NCI-H345 treated with DMSO at 0.1 percent for 48 hours (cell line): ENCODE measurements at regions not wholly inside any gene's neighbourhood (a gene's known extent, or its start where the extent isn't known, plus 50 kb on each side); places are given as distances from the start of the nearest gene placed in this dataset.
"Not testable (repeated sequence)": the region's sequence is repeated elsewhere in the genome, so short reads cannot be mapped to it uniquely, and the experiment has no call there.

Experiments
- DNase-seq: peaks from one replicate; lab custom pipeline; 2025; ENCODE audit not compliant: unreplicated experiment; lab: John Stamatoyannopoulos, UW

DNA sequence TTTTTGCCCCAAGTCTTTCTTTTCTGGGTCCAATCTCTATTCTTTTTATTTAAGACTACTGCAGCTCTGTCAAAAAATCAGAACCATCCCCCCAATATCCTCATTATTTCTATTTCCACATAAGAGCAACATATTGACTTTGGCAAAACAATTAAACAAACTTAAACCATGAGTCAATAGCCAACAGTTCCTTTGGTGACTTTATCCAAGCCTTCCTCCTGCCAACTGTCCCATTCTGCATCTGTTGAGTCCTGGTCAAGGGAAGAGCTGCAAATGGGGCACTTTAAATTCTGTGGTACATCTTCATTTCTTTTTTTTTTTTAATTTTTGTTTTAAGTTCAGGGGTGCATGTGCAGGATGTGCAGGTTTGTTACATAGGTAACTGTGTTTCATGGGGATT, 1875.0 kb upstream of the PCDH7 start:
- DNase-seq = no peak

DNA sequence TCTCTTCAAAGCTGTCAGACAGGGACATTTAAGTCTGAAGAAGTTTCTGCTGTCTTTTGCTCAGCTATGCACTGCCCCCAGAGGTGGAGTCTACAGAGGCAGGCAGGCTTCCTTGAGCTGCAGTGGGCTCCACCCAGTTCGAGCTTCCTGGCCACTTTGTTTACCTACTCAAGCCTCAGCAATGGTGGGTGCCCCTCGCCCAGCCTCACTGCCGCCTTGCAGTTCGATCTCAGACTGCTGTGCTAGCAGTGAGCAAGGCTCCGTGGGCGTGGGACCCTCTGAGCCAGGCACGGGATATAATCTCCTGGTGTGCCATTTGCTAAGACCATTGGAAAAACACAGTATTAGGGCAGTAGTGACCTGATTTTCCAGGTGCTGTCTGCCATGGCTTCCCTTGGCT, 1863.1 kb upstream of the PCDH7 start:
- DNase-seq = not testable (repeated sequence)

DNA sequence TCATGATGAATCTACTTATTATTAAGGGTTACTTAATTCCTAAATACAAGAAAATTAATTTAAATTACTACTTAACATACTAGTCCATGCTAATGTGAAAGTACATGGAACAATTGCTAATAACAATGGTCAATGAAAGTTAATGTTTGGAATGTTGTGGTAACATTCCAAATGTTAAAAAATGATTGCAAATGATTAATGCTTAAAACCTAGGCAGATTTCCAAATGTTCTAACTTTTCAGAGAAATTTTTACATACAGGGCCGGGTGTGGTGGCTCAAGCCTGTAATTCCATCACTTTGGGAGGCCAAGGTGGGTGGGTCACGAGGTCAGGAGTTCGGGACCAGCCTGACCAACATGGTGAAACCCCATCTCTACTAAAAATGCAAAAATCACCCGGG, 1851.3 kb upstream of the PCDH7 start:
- DNase-seq = no peak

DNA sequence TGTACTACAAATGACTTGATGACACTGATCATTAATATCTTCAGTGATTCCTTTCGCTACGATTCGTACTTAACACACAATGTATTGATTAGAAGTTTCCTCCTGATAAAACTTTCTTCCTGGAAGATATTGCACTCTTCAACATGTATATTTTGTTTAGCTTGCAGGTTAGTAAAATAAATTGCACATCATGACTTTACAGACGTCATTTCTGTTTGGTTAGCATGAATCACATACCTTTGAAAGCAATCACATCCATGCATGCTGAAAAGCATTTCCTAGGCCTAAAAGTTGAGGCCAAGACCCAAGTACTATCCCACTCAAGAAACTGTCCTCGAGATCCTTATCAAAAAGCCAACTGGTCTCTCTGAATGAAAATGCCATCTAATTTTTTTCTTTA, 1841.0 kb upstream of the PCDH7 start:
- DNase-seq = no peak

DNA sequence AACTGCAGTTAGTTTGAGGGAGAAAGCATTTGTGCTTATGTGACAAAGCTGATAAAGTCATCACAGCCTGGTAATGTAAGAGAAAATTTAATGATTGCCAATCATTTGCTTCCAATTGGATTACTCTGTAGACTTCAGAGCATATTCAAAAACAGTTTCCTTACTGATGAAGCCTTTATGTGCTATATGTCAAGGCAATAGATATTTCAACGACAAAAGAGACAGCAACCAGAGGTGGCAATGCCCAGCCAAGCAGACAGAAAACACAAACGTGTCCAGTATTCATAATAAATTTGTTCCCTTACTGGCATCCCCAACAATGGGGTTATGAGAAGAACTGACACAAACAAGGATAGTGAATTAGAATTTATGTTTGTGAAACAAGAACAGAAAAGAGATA, 1840.3 kb upstream of the PCDH7 start:
- DNase-seq = no peak

DNA sequence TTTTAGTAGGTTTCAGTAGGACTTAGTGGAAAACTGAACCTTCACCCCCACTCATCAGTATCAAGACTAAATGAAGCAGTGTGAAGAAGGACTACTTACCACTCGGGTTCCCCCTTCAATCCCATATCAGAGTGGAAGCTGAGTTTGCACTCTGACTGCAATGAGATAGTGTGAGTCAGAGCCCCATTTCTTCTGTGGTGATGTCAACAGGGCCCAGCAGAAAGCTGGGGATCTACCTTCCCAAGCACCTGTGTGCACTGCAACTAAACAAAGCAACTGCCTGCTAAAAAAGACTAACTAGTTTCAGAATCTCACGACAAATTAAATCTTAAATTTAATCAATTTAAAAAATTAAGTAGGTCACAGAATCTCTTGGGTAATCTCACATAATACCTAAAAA, 1837.0 kb upstream of the PCDH7 start:
- no peak for DNase-seq

DNA sequence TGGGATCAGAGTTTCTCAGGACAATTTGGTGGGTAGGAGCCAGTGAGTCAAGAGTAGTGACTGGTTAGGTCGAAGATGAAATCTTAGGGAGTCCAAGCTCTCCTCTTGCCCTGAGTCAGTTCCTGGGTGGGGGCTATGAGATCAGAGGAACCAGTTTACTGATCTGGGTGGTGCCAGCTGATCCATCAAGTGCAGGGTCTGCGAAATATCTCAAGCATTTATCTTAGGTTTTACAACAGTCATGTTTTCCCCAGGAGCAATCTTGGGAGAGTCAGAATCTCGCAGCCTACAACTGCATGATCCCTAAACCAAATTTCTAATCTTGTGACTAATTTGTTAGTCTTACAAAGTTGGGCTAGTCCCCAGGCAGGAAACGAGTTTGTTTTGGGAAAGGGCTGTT, 1833.2 kb upstream of the PCDH7 start:
- no peak for DNase-seq

DNA sequence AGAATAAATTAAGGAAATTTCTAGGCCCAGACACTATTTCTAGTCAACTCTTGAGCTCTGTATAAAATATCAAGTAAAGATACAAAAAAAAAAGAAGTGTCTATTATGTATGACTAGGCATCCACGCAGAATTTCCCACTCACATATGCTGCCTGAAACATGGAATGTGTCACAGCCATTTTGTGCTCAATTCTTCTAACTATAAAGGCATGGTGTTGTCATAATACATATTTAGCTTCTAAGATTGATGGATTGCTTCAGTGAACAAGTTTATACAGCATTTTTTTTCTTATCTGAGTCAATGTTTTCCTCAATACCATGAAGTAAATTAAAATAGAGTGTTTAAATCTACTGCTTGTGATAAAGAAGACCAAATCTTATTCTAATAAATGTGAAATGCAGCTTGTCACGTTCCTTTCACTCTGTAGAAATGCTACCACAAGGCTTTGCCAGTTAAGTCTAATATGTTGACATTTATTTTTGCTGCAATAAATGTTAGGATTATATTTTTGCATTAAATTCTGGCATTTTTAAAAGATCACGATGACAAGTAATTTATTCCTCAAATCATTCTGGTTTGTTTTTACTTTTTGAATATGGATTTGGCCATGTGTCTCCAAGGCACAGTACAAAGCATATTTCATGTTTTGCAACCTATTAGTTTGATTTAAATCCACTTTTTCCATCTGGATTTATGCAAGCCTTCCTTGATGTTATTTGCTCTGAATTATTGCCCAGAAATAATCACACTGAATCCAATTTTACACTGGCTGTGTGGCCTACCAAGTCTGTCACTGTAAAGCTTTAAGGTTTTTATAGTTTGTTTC, 1829.0 kb upstream of the PCDH7 start:
- DNase-seq = no peak

DNA sequence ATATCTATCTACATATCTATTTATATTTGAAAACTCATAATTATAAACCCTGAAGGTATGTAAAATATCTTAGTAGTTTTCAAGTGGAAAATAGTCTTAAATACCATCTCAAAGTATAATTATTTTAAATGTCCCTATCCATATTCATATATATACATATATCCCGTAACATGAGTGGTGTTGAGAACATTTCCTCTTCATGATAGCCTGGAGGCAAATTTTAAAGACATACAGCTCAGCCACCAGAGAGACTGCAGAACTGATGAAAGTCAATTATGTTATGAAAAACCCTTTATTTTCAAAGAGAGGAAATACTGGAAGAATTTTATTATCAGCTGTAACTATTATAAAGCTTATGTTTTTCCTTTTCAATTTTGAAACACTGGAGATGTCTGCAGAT, 1806.7 kb upstream of the PCDH7 start:
- no peak for DNase-seq

DNA sequence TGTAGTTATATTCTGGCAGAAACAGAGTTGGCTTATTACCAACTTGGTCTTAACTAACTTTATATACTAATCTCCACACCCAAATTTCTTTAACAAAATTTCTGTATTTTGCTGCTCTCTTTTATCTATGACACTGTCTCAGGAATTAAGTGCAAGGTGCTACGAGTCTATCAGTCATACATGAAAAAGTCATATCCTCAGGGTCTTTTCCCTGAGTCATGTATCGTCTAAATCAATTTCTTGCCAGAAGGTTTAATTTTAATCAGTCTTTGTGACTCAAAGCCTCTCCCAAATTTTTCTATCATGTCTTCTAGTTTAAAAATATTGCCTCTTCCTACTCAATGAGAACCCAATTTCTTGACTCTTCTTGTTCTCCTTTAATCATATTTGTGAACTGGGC, 1803.6 kb upstream of the PCDH7 start:
- no peak for DNase-seq

DNA sequence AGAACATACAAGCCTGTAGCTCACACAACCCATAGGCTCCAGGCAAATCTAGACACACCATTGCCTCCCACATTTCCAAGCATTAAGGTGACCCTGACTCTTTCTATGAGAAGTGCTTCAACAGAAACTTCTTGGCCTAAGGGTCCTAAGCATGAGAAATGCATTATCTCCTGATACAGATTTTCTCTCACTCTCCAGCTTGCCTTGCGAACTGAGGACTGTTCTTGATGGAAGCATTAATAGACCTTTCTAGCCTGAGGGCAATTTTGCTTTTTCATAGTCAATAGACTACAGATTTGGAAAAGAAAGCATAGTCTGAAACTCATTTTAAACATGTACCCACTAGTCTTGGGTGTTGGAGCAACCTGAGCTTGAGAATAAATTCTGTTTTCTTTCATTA, 1801.3 kb upstream of the PCDH7 start:
- no peak for DNase-seq

DNA sequence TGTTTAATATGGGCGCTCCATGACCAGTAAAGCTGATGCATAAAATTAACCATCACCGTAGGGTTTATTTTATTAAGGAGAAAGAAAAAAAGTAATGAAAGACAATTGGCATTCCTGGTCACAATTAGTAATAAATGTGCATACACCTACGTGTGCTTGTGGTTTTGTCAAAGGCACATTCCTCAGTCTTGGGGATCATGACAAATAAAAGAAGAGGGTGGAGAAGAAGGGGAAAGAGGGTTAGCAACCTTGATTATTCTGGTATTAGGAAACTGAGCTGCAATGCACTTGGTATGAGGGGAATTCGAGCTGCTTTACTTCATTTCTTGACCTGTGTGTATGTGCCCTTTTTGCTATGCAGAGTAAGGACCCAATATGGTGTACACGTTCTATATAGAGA, 1798.3 kb upstream of the PCDH7 start:
- no peak for DNase-seq

DNA sequence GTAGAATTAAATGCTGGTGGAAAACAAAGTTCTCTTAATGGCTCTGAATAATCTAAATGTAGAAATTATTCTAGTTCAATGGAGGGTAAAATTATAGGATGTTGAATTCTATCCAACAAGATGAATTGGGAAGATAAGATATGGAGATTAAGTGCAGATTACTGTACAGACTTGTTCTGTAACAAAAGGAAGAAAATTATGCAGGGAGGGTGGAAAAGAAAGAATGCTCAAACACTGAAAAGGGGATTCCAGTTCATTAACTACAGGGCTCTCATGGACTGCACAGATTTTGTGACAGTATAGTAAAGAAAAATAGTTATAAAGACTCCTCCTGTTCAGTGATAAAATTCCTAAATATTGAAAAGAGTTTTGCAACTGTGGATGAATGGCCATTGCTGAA, 1794.0 kb upstream of the PCDH7 start:
- DNase-seq = no peak

DNA sequence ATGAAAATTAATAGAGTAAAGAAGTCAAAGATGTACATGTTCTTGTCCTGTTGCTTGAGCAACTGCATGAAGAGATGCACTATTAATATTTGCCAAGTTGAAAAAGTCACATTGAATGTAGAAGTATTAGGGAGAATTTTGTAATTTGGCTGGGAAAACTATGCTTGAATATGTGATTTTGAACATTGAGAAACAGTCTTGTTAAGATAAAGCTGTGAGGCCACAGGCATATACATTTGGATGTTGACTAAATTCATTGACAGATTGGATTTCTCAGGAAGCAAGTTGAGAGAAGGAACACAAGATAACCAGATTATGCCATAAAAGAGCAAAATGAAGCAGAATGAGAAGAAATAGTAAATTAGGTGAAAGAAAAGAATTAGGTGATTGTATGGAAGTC, 1777.5 kb upstream of the PCDH7 start:
- DNase-seq = no peak

DNA sequence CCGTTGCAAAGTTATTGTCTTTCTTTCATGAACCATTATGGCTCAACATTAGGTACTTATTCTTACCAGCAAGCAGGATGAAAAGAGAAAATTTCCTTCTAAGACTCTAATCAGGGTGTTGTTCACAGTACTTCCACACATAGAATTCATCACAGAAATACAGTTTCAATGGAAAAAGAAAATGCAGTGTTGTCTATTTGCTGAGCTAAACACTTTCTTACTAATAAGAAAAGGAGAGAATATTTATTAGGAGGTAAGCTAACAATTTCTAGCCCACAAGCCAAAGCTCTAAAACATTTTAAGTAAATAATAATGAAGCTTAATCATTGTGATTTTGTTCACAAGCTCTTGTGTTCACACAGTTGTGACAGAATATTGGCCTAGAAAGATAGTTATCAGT, 1772.8 kb upstream of the PCDH7 start:
- no peak for DNase-seq

DNA sequence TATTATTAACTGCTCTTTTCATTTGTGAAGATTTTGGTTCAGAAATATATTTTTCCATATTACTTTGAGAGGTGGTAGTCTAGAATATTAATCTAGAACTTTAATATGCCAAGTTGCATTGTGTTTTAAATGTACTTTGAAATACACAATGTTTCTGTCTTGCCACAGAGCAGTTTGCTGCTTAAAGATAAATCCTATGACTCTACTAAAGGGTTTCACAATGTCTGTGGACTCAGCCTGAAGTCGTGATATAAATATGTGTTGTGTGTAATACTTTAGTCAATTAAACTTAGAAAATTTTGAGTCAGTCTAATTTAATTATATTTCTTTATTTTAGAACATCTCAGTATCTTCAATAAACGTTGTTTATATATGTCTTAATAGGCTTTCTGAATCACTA, 1771.7 kb upstream of the PCDH7 start:
- no peak for DNase-seq

DNA sequence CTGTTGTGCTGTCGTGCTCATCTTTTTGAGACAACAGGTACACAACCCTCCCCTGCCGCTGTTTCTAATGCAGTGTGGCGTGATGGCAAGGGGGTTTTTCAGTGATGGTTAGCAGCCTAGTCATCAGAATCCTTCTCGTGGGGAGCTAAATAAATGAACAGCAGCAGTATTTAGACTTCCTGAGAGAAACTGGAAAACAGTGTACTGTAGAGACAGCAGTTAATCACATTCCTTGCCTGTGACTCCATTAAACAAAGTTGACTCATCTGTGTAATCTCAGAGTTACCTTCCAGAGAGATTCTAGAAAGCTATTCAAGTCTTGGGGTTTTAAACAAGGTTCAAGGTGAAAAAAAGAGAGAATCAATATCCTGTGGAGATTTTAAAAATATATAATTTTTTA, 1753.2 kb upstream of the PCDH7 start:
- DNase-seq = no peak

DNA sequence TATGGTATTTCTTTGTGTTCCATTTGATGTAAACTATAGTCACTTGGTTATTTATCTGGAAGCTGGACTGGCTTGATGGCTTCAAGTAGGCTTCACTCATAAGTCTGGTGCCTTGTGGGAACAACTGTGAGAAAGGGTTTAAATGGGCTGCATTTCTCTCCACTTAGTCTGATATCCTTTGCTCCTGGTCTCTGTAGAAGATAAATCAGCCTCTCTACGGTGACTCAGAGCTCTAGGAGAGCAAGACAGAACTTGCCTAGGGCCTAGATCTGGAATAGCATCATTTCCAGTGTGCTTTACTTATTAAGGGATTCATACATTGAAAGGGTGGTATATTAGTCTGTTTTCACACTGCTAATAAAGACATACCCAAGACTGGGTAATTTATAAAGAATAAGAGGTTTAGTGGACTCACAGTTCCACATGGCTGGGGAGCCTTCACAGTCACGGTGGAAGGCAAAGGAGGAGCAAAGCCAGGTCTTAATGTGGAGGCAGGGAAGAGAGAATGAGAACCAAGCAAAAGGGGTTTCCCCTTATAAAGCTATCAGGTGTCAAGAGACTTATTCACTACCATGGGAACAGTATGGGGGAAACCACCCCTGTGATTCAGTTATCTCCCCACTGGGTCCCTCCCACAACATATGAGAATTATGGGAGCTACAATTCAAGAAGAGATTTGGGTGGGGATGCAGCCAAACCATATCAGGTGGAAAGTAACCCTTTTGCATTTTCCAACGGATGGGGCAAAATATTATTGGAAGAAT, 1746.4 kb upstream of the PCDH7 start:
- DNase-seq = no peak

DNA sequence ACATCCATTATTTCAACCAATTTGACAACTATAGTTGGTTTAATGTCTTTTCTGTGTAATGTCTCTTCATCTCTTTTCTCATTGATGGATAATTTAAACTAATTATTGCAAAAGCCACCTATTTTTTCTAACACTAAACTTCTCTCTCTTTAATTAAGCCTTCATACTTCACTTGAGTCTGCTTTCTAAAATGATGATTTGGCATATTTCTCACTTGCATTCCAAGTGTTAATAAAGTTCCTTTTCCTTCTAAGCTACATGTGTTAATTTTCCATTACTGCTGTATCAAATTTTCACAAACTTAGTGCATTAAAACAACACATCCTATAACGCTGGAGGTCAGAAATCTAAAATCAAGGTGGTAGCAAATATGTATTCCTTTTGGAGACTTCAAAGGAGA, 1743.8 kb upstream of the PCDH7 start:
- no peak for DNase-seq

DNA sequence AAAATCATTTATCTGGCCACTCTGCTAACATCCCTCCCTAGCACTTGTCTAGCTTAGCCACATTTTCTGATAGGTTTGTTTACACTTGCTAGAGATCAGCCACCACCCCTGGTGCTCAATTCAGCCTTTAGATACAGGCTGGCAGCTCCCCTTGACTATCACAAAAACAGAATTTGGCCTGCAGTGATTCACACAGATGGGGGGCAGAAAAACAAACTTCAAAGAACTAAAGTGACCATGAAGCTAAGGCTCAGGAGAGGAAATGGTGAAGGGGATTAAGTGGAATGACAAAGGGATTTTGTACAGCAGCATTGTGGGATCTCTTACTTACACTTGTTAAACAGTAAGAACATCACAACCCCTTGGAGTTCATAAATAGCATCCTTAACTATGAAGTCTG, 1718.0 kb upstream of the PCDH7 start:
- peak; percentile 38 for DNase-seq

DNA sequence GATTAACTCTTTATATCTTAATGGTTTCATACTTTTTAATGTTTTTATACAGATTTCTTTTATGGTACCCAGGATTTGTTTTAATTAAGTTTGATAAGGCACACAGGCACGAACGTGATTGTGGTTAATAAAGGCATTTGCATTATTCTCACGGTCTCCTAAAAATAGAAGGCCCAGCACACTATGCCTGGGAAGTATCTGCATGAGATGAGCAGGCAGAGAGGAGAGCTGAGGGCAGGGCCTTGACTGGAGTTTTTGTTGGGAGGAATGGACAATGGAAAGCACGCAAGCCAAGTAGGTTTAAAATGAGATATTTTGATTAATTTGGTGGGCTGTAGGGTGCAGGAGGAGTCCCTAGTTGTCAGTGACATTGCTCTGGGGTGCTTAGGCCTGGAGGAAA, 1714.3 kb upstream of the PCDH7 start:
- no peak for DNase-seq

DNA sequence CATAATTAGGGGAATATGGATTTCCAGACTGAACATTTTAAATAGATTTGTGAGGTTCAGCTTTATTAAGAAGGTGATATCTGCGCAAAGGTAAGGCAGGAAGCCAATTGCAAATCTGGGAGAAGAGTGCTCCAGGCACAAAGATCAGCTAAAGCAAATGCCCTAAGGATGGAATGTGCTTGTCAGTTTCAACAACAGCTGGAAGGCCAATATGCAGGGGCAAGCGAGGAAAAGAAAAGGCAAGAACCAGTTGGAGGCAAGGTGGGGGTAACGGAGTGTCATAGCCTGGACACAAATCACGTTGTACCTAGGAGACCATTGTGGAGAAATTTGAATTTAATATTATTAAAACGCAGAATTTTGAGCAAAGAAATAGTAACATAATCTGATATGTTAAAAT, 1710.3 kb upstream of the PCDH7 start:
- no peak for DNase-seq

DNA sequence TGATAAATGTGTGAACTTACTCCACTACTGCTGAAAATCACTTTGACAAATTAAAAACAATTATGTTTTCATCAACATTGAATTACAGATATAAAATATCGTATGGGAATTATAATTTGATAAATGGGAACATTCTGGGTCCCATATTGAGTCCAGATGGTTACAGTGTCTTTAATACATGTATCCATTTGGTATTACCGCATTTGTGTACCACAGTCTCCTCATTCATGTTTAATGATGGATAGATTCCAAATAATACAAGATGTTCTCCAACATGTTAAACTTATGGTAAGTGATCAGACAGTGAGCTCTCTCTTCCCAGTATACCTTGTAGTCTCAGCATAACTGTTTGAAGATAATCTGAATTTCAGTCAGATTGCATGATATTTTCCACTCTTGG, 1706.8 kb upstream of the PCDH7 start:
- no peak for DNase-seq
